Esophagus muscularis mucosa (tissue), 4 donors: ENCODE measurements at regions not wholly inside any gene's neighbourhood (a gene's known extent, or its start where the extent isn't known, plus 50 kb on each side); places are given as distances from the start of the nearest gene placed in this dataset.

ENCODE experiments used
- DNase-seq: peaks from one replicate; pipeline ENCODE4 v3.0.0-alpha.2; 2017; ENCODE audit errors: extremely low spot score
- H3K27ac ChIP-seq, 4 donors: fragments of 200-600 bp; sonication (generic); replicated peaks in 1 of 4; 1 replicate in 3 of 4; 2 replicates in 1 of 4; pipeline ENCODE4 v1.5.1; 2016 to 2019; ENCODE audit warnings: mild to moderate bottlenecking in 1 of 4
- H3K27me3 ChIP-seq, 4 donors: fragments of 200-600 bp; sonication (generic); one replicate each; pipeline versions ENCODE4 v1.5.1 to v1.6.0; 2016 to 2019
- H3K36me3 ChIP-seq, 4 donors: fragments of 200-600 bp; sonication (generic); one replicate each; pipeline ENCODE4 v1.5.1; 2016 to 2019
- H3K4me1 ChIP-seq, 4 donors: fragments of 200-600 bp; sonication (generic); one replicate each; pipeline ENCODE4 v1.5.1; 2016 to 2019
- H3K4me3 ChIP-seq, 4 donors: fragments of 200-600 bp; sonication (generic); 1 replicate in 2 of 4; 2 replicates in 2 of 4; pipeline ENCODE4 v1.5.1; 2016 to 2019; ENCODE audit warnings: mild to moderate bottlenecking in 4 of 4, moderate library complexity in 1 of 4
- H3K9me3 ChIP-seq, 4 donors: fragments of 200-600 bp; sonication (generic); 1 replicate in 3 of 4; 2 replicates in 1 of 4; pipeline ENCODE4 v1.5.1; 2016 to 2019
- EP300 ChIP-seq: sonication (generic); formaldehyde crosslinking; IDR thresholded peaks from one replicate; pipeline ENCODE4 v1.6.1; 2017; ENCODE audit warnings: antibody characterized with exemption
- POLR2A ChIP-seq: fragments of 450-650 bp; IDR thresholded peaks from one replicate; pipeline ENCODE4 v1.6.1; 2017; ENCODE audit warnings: antibody characterized with exemption, moderate library complexity, mild to moderate bottlenecking, low read depth
- POLR2AphosphoS5 ChIP-seq, 2 donors: sonication (generic); formaldehyde crosslinking; IDR thresholded peaks; one replicate each; pipeline ENCODE4 v1.6.1; 2017; ENCODE audit warnings: antibody characterized with exemption in 2 of 2
- WGBS: methylation state at CpG from one replicate; pipeline ENCODE4 v1.1.5; 2018; 5-methylcytosine and 5-hydroxymethylcytosine counted together
- intact Hi-C: fragments of 100-400 bp; cut with DNase I; formaldehyde crosslinking; loops from one replicate; pipeline ENCODE4 v1.15.1; 2023
- TF ChIP-seq, protein P1 (sequence below), 3 experiments: fragments of 200-600 bp in 2 of 3; fragments of 450-650 bp in 1 of 3; sonication (generic) in 2 of 3; IDR thresholded peaks; one replicate each; pipeline ENCODE4 v1.5.1; 2017 to 2019; ENCODE audit warnings: antibody characterized with exemption in 3 of 3, mild to moderate bottlenecking in 2 of 3, moderate library complexity in 1 of 3

DNA sequence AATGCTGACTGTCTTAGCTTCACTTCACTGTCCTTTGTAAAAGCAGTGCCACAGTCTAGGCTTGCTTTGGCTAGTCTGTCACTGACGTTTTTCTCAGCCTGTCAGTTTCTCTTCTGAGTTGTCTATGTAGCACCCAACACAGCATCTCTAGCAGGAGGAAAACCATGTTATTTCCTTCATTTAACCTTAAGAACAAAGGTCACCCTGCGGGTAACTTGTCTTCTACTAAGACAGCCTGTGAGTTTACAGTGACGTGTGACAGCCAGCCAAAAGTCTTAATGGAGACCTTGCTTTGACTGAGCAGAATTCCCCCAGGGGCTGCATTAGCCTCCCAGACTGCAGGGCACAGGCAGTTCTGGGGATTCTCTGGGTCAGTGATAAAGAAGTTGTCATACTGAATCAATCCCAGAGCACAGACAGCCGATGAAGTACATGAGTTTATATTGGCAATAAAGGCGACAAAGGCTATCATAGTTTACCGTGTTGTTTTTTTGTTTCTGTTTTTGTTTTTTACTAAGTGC, 296.0 kb upstream of the KIAA1217 start:
- WGBS, result 55% methylated on average over 6 of the region's 6 CpGs
- Histone ChIP-seq H3K27me3 (no peaks in the 10 kb centered on the region), H3K4me1 (no peaks in the 10 kb centered on the region), H3K27ac (no peak overlapping the region), H3K9me3 (no peaks in the 10 kb centered on the region), H3K4me3 (no peak overlapping the region), H3K36me3 (no peaks in the 10 kb centered on the region)
- peak; percentile 53 for DNase-seq
- intact Hi-C loops, result no loop called here
- no peak for TF ChIP-seq POLR2AphosphoS5 (IDR thresholded peaks at IDR 0.05)
- TF ChIP-seq POLR2A, result no peak
- TF ChIP-seq, protein P1, sequence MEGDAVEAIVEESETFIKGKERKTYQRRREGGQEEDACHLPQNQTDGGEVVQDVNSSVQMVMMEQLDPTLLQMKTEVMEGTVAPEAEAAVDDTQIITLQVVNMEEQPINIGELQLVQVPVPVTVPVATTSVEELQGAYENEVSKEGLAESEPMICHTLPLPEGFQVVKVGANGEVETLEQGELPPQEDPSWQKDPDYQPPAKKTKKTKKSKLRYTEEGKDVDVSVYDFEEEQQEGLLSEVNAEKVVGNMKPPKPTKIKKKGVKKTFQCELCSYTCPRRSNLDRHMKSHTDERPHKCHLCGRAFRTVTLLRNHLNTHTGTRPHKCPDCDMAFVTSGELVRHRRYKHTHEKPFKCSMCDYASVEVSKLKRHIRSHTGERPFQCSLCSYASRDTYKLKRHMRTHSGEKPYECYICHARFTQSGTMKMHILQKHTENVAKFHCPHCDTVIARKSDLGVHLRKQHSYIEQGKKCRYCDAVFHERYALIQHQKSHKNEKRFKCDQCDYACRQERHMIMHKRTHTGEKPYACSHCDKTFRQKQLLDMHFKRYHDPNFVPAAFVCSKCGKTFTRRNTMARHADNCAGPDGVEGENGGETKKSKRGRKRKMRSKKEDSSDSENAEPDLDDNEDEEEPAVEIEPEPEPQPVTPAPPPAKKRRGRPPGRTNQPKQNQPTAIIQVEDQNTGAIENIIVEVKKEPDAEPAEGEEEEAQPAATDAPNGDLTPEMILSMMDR (IDR thresholded peaks at IDR 0.05), result no peak
- no peak for TF ChIP-seq EP300

GRCh38 chr10:23914641-23915040, 294.3 kb upstream of the KIAA1217 start:
- Histone ChIP-seq H3K27ac (no peak overlapping the region), H3K27me3 (no peaks in the 10 kb centered on the region), H3K4me1 (no peaks in the 10 kb centered on the region), H3K4me3 (no peak overlapping the region), H3K9me3 (no peaks in the 10 kb centered on the region), H3K36me3 (no peaks in the 10 kb centered on the region)
- peak; percentile 75 for DNase-seq
- 81% methylated on average over 3 of the region's 3 CpGs for WGBS
- intact Hi-C loops, result no loop called here
- TF ChIP-seq POLR2AphosphoS5 (IDR thresholded peaks at IDR 0.05), result no peak
- no peak for TF ChIP-seq EP300
- no peak for TF ChIP-seq POLR2A
- TF ChIP-seq, protein P1 (IDR thresholded peaks at IDR 0.05), result no peak

GRCh38 chr10:23917251-23917840, 291.6 kb upstream of the KIAA1217 start:
- H3K27me3 ChIP-seq, result no peaks in the 10 kb centered on the region
- no peak for TF ChIP-seq POLR2AphosphoS5 (IDR thresholded peaks at IDR 0.05)
- no peak for TF ChIP-seq EP300
- TF ChIP-seq POLR2A, result no peak
- TF ChIP-seq, protein P1 (IDR thresholded peaks at IDR 0.05), result no peak
- H3K36me3 ChIP-seq, result no peaks in the 10 kb centered on the region
- H3K9me3 ChIP-seq, result no peaks in the 10 kb centered on the region
- WGBS, result 24% methylated on average over 4 of the region's 4 CpGs
- H3K4me3 ChIP-seq, result no peak overlapping the region
- no peaks in the 10 kb centered on the region for H3K4me1 ChIP-seq
- intact Hi-C loops, result no loop called here
- DNase-seq, result peak; percentile 72
- H3K27ac ChIP-seq, result no peak overlapping the region

GRCh38 chr10:23918090-23918723, 290.7 kb upstream of the KIAA1217 start:
- no peak overlapping the region for H3K4me3 ChIP-seq
- intact Hi-C loops, result no loop called here
- no peaks in the 10 kb centered on the region for H3K9me3 ChIP-seq
- no peak for TF ChIP-seq POLR2A
- TF ChIP-seq, protein P1 (IDR thresholded peaks at IDR 0.05), result no peak
- TF ChIP-seq POLR2AphosphoS5 (IDR thresholded peaks at IDR 0.05), result no peak
- no peak for TF ChIP-seq EP300
- no peaks in the 10 kb centered on the region for H3K36me3 ChIP-seq
- no peaks in the 10 kb centered on the region for H3K27me3 ChIP-seq
- H3K27ac ChIP-seq, result no peak overlapping the region
- peak; percentile 19 for DNase-seq
- 66% methylated on average over 5 of the region's 6 CpGs for WGBS
- H3K4me1 ChIP-seq, result no peaks in the 10 kb centered on the region
